GM12864 (cell line): ENCODE measurements at regions not wholly inside any gene's neighbourhood (a gene's known extent, or its start where the extent isn't known, plus 50 kb on each side); places are given as distances from the start of the nearest gene placed in this dataset.
"Not testable (repeated sequence)": the region's sequence is repeated elsewhere in the genome, so short reads cannot be mapped to it uniquely, and the experiment has no call there.

ENCODE experiments used
- DNase-seq: peaks from one replicate; pipeline ENCODE4 v3.0.0-alpha.2; 2011; ENCODE audit warnings: low read depth
- H3K4me3 ChIP-seq: 2 replicates; pipeline ENCODE4 v1.5.1; 2011; ENCODE audit warnings: mild to moderate bottlenecking, low read depth, low read length, control low read depth
- CTCF ChIP-seq: IDR thresholded peaks from 2 replicates; pipeline ENCODE4 v1.5.1; 2011; ENCODE audit warnings: low read depth, mild to moderate bottlenecking, moderate library complexity, low read length, control low read depth, inconsistent platforms; ENCODE audit errors: missing control alignments

DNA sequence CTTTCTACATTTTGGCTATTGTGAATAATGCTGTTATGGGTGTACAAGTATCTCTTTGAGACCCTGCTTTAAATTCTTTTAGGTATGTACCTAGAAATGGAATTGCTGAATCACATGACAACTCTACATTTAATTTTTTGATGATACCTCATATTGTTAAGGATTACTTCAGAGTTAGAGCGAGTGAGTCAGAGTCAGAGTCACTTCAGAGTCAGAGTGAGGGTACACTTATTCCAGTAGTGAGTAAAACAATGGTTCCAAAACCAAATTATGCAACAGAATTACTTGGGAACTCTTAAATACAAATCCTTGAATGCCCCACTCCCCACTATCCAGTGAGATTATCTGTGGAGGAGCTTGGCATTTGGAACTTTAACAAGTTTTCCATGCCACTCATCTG lies 50.3 kb upstream of the SNRK start:
- DNase-seq: no peak
- no peak for TF ChIP-seq CTCF
- no peak overlapping the region for H3K4me3 ChIP-seq

DNA sequence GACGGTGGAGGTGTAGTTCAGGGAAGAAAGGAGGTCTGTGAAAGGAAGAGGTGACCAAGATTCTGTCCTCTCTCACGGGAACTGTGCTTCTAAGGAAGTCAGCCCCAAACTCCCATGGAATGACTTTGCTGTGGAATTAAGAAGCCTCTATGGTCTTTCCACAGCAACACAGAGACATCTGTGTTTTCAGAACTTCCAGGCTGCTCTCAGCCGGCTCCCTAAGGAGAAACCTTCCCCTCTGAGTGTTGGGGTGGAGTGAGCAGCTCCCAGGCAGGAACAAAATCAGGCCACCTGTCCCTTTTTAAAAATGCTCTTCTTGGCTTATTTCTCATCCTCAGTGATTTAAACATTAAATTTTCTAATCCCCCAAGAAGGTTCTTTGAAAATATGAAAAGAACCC lies 53.3 kb upstream of the SNRK start:
- TF ChIP-seq CTCF: no peak
- H3K4me3 ChIP-seq: no peak overlapping the region
- no peak for DNase-seq

GRCh38 chr3:43231276-43232000 lies 54.9 kb upstream of the SNRK start:
- DNase-seq: no peak
- H3K4me3 ChIP-seq: no peak overlapping the region
- TF ChIP-seq CTCF: no peak

DNA sequence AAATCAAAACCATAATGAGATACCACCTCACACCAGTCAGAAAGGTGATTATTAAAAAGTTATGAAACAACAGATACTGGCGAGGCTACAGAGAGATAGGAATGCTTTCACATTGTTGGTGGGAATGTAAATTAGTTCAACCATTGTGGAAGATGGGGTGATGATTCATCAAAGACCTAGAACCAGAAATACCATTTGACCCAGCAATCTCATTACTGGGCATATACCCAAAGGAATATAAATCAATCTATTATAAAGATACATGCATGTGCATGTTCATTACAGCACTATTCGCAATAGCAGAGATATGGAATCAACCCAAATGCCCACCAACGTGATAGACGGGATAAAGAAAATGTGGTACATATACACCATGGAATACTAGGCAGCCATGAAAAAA lies 56.5 kb upstream of the SNRK start:
- H3K4me3 ChIP-seq, DNase-seq: not testable (repeated sequence)

DNA sequence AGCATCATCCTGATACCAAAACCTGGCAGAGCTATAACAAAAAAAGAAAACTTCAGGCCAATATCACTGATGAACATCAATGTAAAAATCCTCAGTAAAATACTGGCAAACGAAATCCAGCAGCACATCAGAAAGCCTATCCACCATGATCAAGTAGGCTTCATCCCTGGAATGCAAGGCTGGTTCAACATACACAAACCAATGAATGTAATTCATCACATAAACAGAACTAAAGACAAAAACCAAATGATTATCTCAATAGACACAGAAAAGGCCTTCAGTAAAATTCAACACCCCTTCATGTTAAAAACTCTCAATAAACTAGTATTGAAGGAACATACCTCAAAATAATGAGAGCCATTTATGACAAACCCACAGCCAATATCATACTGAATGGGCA lies 58.7 kb upstream of the SNRK start:
- DNase-seq, H3K4me3 ChIP-seq: not testable (repeated sequence)

DNA sequence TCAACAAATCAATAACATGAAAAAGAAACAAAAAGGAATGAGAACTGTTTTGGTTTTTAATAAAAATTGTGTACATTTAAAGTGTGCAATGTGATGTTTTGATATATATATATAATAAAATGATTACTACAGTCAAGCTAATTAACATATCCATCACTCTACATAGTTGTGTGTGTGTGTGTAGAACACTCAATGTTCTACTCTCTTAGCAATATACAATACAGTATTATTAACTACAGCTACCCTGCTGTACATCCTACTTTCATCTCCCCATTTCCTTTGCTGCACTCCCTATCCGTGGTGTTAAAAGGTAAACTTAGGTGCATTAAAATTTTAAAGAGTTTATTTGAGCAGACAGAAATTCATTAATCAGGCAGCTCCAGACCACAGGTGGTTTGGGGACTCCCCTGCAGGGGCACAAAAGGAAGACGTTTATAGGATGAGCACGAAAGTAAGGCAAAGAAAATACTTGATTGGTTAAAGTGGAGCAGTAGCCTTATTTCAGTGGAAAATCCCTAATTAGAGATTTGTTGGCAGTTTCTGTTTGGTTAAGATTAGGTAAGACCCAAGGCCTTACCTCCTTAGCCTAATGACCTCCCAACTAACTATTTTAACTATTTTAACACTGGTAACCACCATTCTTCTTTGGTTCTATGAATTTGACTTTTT lies 61.8 kb upstream of the SNRK start:
- TF ChIP-seq CTCF: no peak
- no peak overlapping the region for H3K4me3 ChIP-seq

GRCh38 chr3:43223670-43224364 lies 62.5 kb upstream of the SNRK start:
- DNase-seq: no peak
- peak; percentile 18 for TF ChIP-seq CTCF
- no peak overlapping the region for H3K4me3 ChIP-seq

More for the DNA sequence above, 61.8 kb upstream of the SNRK start:
- DNase-seq: no peak
